Retinal pigment epithelial cell (primary cell): ENCODE measurements at regions not wholly inside any gene's neighbourhood (a gene's known extent, or its start where the extent isn't known, plus 50 kb on each side); places are given as distances from the start of the nearest gene placed in this dataset.
"Not testable (repeated sequence)": the region's sequence is repeated elsewhere in the genome, so short reads cannot be mapped to it uniquely, and the experiment has no call there.

Experiments
- DNase-seq: peaks from one replicate; pipeline ENCODE4 v3.0.0-alpha.2; 2010; ENCODE audit warnings: low read depth
- H3K4me3 ChIP-seq: 2 replicates; pipeline ENCODE4 v1.5.1; 2011; ENCODE audit warnings: mild to moderate bottlenecking, low read length, control low read depth, moderate library complexity
- TF ChIP-seq, protein P1 (sequence below): conservative IDR thresholded peaks from 2 replicates; pipeline ENCODE4 v1.5.1; 2011; ENCODE audit warnings: low read depth, low read length, control low read depth, inconsistent platforms

DNA sequence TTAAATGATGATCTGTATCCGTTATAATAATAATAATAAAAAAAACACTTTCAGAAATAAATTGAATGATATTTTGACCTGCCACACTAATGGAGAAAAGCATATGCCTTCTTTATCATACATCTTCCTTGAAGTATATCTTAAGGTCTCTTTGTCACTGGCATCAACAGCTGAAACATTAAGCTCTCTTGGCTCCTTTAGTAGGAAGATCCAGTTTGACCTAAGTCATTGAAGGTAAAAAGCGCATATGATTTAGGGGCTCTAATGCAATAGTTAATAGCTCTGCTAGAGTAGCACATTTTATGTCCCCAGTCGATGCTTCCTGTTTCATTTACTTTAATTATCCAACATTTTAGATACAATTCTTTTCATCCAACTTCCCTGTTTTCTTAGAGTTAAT lies 1010.8 kb downstream of the STPG2 start:
- no peak overlapping the region for H3K4me3 ChIP-seq
- TF ChIP-seq, protein P1, sequence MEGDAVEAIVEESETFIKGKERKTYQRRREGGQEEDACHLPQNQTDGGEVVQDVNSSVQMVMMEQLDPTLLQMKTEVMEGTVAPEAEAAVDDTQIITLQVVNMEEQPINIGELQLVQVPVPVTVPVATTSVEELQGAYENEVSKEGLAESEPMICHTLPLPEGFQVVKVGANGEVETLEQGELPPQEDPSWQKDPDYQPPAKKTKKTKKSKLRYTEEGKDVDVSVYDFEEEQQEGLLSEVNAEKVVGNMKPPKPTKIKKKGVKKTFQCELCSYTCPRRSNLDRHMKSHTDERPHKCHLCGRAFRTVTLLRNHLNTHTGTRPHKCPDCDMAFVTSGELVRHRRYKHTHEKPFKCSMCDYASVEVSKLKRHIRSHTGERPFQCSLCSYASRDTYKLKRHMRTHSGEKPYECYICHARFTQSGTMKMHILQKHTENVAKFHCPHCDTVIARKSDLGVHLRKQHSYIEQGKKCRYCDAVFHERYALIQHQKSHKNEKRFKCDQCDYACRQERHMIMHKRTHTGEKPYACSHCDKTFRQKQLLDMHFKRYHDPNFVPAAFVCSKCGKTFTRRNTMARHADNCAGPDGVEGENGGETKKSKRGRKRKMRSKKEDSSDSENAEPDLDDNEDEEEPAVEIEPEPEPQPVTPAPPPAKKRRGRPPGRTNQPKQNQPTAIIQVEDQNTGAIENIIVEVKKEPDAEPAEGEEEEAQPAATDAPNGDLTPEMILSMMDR = no peak
- no peak for DNase-seq

DNA sequence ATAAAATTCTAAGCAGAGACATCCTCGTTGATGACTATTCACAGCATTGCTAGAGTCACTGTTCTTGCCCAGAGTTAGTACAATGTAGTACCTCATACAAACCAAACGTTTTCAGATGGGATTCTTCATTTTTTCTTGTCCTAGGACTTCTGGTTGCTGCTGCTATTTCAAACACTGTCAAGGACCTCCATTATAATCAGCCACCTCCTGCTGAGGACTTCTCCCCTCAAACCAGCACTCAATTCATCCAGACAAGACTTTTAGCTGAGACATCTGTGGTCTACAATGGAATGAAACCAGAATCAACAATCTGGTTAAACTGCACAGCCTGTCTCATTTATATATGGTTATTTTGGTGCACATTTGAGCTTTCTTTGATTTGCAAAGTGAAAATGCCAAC lies 1008.8 kb downstream of the STPG2 start:
- H3K4me3 ChIP-seq = no peak overlapping the region
- DNase-seq = no peak

DNA sequence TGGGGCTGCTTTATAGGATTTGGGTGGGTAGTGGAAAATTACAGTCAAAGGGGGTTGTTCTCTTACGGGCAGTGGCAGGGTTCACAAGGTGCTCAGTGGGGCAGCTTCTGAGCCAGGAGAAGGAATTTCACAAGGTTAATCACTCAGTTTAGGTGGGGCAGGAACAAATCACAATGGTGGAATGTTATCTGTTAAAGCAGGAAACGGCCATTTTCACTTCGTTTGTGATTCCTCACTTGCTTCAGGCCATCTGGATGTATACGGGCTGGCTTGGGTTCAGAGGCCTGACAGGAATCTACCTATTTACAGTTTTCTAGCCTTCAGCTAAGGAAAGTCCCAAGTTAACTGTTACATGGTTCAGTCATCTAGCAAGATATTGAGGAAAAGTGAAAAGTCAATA lies 1003.5 kb downstream of the STPG2 start:
- no peak overlapping the region for H3K4me3 ChIP-seq
- DNase-seq = no peak
- TF ChIP-seq, protein P1 = no peak

More for the DNA sequence above, 1008.8 kb downstream of the STPG2 start:
- TF ChIP-seq, protein P1 = no peak

DNA sequence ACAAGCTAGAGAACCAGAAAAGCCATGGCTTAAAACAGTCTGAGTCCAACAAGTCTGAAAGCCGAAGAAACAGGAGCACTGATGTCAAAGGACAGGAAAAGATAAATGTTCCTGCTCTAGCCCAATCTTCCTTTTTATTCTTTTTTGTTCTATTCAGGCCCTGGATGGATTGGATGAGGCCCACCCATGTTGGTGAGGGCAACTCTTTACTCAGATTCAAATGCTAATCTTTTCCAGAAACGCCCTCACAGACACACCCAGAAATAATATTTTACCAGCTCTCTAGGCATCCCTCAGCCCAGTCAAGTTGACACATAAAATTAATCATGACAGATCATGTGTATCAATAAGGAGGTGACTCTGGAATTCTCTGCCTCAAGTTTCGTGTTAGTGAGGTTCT lies 1002.7 kb downstream of the STPG2 start:
- H3K4me3 ChIP-seq = no peak overlapping the region
- DNase-seq = no peak
- TF ChIP-seq, protein P1 = no peak

DNA sequence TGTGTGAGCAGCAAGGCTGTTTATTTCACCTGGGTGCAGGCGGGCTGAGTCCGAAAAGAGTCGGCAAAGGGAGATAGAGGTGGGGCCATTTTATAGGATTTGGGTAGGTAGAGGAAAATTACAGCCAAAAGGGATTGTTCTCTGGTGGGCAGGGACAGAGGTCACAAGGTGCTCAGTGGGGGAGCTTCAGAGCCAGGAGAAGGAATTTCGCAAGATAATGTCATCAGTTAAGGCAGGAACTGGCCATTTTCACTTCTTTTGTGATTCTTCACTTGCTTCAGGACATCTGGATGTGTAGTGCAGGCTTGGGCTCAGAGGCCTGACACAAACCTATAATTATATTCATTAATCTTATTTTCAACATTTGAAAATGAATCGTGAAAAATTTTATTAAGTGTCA lies 1001.9 kb downstream of the STPG2 start:
- DNase-seq = not testable (repeated sequence)

DNA sequence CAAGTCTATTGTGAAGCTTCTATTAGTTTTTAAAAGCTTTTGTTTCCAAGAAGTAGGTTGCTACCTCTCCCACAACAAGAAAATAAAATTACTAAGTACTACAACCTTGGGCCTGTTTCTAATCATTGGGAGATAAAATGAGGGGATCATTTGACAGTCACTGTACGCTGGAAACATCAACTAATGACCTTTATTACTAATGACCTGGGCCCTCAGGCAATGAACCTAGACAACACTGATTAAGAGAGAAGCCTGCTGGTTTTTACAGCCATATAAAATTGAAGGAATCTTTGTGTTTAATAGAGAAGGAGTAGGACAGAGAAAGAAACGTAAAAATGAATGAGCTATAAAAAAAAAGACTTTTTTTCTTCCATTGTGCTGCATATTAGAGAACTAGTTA lies 1000.9 kb downstream of the STPG2 start:
- no peak for DNase-seq
- no peak overlapping the region for H3K4me3 ChIP-seq
- TF ChIP-seq, protein P1 = no peak

More for the DNA sequence above, 1001.9 kb downstream of the STPG2 start:
- not testable (repeated sequence) for H3K4me3 ChIP-seq

DNA sequence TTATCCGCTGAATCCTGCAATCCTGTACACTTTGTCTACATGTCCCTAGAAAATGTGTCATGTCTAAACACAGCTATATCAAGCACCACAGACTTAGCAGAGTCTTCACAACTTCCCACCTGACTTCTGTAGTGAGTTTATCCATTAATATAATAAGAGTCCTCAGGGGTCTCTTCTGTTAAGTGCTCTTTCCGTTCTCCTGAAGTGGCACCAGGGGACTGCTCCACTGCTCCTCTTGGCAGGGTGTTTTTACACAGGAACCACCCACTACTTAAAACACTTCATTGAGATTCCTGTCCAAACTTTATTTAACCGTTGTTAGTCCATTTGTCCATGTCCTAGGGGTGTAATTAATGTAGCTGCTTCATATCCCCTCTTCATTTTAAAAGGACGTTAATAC lies 1000.4 kb downstream of the STPG2 start:
- TF ChIP-seq, protein P1 = no peak
- no peak for DNase-seq
- H3K4me3 ChIP-seq = no peak overlapping the region

DNA sequence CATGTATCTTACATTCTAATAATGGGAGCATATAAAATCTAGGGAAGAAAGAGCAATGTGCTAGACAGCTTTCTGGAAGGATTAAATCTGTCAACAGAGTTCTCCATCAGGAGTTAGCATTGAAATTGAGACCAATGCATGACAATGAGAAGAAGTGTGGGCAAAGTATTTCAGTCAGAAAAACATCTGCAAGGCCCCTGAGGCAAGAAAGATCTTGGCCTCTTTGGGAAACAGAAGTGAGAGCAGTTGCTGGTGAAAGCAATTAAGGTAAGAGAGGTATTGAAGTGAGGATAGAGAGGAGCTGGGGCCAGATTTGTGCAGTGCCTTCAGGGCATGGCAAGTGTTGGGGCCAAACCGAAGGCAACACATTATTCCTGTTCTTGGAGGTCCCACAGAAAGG lies 999.1 kb downstream of the STPG2 start:
- no peak overlapping the region for H3K4me3 ChIP-seq
- no peak for DNase-seq
- TF ChIP-seq, protein P1 = no peak
